Lower leg skin (tissue), 4 donors: ENCODE measurements at regions not wholly inside any gene's neighbourhood (a gene's known extent, or its start where the extent isn't known, plus 50 kb on each side); places are given as distances from the start of the nearest gene placed in this dataset.

Source experiments
- DNase-seq, 2 donors: peaks; one replicate each; pipeline ENCODE4 v3.0.0-alpha.2; 2019; ENCODE audit warnings: low spot score in 2 of 2
- H3K4me3 ChIP-seq: fragments of 200-600 bp; sonication (generic); 2 replicates; pipeline ENCODE4 v1.5.1; 2017; ENCODE audit warnings: mild to moderate bottlenecking, low read depth; ENCODE audit not compliant: poor library complexity, severe bottlenecking
- CTCF ChIP-seq, 3 donors: fragments of 450-650 bp; IDR thresholded peaks; one replicate each; pipeline ENCODE4 v1.5.1; 2016; ENCODE audit warnings: antibody characterized with exemption in 3 of 3, mild to moderate bottlenecking in 3 of 3, moderate library complexity in 2 of 3
- POLR2A ChIP-seq, 2 donors: fragments of 450-650 bp; IDR thresholded peaks; one replicate each; pipeline ENCODE4 v1.6.1; 2016 to 2017; ENCODE audit warnings: antibody characterized with exemption in 2 of 2, mild to moderate bottlenecking in 1 of 2, moderate library complexity in 1 of 2
- WGBS, 2 donors: methylation state at CpG; one replicate each; pipeline ENCODE4 v1.1.5; 2018; 5-methylcytosine and 5-hydroxymethylcytosine counted together
- intact Hi-C: fragments of 100-400 bp; cut with DNase I; formaldehyde crosslinking; loops from one replicate; pipeline ENCODE4 v1.15.0; 2023; ENCODE audit warnings: low total_unique reads

- H3K4me3 ChIP-seq: no peak overlapping the region
- no peak for TF ChIP-seq POLR2A (IDR thresholded peaks at IDR 0.05)
- TF ChIP-seq CTCF (IDR thresholded peaks at IDR 0.05): no peak
- no peak for DNase-seq
- intact Hi-C loops: no loop called here
These were observed 1834.5 kb downstream of the EFNA5 start for GRCh38 chr5:105836268-105836667.

GRCh38 chr5:105828821-105829220, 1841.9 kb downstream of the EFNA5 start:
- no peak for TF ChIP-seq CTCF (IDR thresholded peaks at IDR 0.05)
- no peak for TF ChIP-seq POLR2A (IDR thresholded peaks at IDR 0.05)
- 80 to 87% methylated on average over 1 of the region's 1 CpG for WGBS, 2 donors
- H3K4me3 ChIP-seq: no peak overlapping the region
- intact Hi-C loops: no loop called here
- DNase-seq: no peak

GRCh38 chr5:105821800-105822199, 1848.9 kb downstream of the EFNA5 start:
- WGBS, 2 donors: 72 to 85% methylated on average over 2 of the region's 2 CpGs
- TF ChIP-seq CTCF (IDR thresholded peaks at IDR 0.05) (no peak), POLR2A (IDR thresholded peaks at IDR 0.05) (no peak)
- H3K4me3 ChIP-seq: no peak overlapping the region
- intact Hi-C loops: no loop called here
- DNase-seq: no peak

- 51 to 59% methylated on average over 2 of the region's 2 CpGs for WGBS, 2 donors
- no peak for DNase-seq
- intact Hi-C loops: no loop called here
- no peak overlapping the region for H3K4me3 ChIP-seq
- TF ChIP-seq POLR2A (IDR thresholded peaks at IDR 0.05) (no peak), CTCF (IDR thresholded peaks at IDR 0.05) (no peak)
These were observed 1852.8 kb downstream of the EFNA5 start for GRCh38 chr5:105817914-105818313.

- DNase-seq: no peak
- H3K4me3 ChIP-seq: no peak overlapping the region
- 64% methylated on average over 3 of the region's 3 CpGs for whole genome bisulfite sequencing, 2 donors
- TF ChIP-seq POLR2A (IDR thresholded peaks at IDR 0.05): no peak
- no peak for TF ChIP-seq CTCF (IDR thresholded peaks at IDR 0.05)
- intact Hi-C loops: no loop called here
These were observed 1853.3 kb downstream of the EFNA5 start for GRCh38 chr5:105817416-105817815.

GRCh38 chr5:105816961-105817360, 1853.8 kb downstream of the EFNA5 start:
- 88 to 92% methylated on average over 1 of the region's 1 CpG for WGBS, 2 donors

More at GRCh38 chr5:105816961-105817360, 1853.8 kb downstream of the EFNA5 start:
- no peak for DNase-seq
- no peak overlapping the region for H3K4me3 ChIP-seq
- no peak for TF ChIP-seq CTCF (IDR thresholded peaks at IDR 0.05)
- no peak for TF ChIP-seq POLR2A (IDR thresholded peaks at IDR 0.05)
- intact Hi-C loops: no loop called here
